HG03139 (cell line): ENCODE measurements at regions not wholly inside any gene's neighbourhood (a gene's known extent, or its start where the extent isn't known, plus 50 kb on each side); places are given as distances from the start of the nearest gene placed in this dataset.
"Not testable (repeated sequence)": the region's sequence is repeated elsewhere in the genome, so short reads cannot be mapped to it uniquely, and the experiment has no call there.

Source experiments
- ATAC-seq: cut with Tn5 transposase; IDR thresholded peaks from one replicate; pipeline ENCODE4 v1.9.1; 2021; ENCODE audit not compliant: unreplicated experiment

- no peak for ATAC-seq
Observed at GRCh38 chr5:136749016-136749415, 383.7 kb upstream of the TRPC7 start.

DNA sequence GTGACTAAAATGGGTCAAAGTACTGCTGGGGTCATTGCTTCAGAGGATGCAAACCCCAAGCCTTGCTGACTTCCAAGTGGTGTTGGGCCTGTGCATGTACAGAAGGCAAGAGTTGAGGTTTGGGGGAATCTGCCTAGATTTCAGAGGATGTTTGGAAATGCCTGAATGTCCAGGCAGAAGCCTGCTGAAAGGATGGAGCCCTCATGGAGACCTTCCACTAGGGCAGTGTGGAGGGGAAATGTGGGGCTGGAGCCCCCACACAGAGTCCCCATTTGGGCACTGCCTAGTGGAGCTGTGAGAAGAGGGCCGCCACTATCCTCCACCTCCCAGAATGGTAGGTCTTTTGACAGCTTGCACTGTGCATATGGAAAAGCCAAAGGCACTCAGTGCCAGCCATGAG lies 377.7 kb upstream of the TRPC7 start:
- no peak for ATAC-seq

GRCh38 chr5:136740228-136740627 lies 374.9 kb upstream of the TRPC7 start:
- no peak for ATAC-seq

DNA sequence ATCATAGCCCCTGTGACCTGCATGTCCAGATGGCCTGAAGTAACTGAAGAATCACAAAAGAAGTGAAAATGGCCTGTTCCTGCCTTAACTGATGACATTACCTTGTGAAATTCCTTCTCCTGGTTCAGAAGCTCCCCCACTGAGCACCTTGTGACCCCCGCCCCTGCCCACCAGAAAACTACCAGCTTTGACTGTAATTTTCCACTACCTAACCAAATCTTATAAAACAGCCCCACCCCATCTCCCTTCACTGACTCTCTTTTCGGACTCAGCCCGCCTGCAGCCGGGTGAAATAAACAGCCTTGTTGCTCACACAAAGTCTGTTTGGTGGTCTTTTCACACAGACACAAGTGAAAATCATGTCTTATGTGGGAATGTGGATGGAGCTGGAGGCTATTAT lies 373.9 kb upstream of the TRPC7 start:
- not testable (repeated sequence) for ATAC-seq

DNA sequence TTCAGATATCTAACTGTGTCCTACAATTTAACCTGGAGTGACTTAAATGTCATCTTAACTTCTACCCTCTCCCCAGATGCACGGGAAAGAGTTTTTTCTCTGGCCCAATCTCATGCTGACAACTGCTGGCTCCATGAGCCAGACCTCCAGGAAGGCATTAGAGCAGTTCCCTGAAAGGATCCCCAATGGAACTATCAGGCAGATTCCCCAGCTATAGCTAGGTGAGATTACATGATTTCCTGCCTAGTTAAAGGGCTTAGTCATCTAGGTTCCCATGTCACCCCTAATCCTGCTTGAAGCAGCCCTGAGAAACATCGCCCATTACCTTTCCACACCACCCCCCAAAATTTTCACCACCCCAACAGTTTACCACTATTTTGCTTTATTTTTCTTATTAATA lies 373.5 kb upstream of the TRPC7 start:
- no peak for ATAC-seq

- no peak for ATAC-seq
Observed at GRCh38 chr5:136736021-136736420, 370.7 kb upstream of the TRPC7 start.

DNA sequence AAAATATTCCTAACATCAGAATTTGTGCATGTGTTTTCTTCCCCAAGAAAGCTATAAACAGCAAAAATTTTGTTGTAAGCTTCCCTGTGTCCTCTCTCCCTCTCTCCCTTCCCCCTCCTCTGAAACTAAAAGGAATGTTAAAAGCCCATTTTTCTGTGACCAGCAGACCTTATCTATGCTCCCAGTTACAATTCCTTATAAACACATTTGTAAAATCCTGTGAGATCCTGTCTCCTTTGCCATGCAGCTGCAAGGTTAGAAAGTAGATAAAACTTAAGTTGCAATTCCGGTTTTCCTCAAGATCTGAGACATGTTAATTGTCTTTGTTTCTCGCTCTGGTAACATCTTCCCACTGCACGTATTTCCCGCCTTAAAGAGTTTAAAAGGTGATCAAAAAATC lies 370.3 kb upstream of the TRPC7 start:
- ATAC-seq: not testable (repeated sequence)

- ATAC-seq: no peak
Observed at GRCh38 chr5:136734628-136735027, 369.3 kb upstream of the TRPC7 start.

GRCh38 chr5:136732751-136733150 lies 367.4 kb upstream of the TRPC7 start:
- no peak for ATAC-seq

- ATAC-seq: no peak
Observed at GRCh38 chr5:136731241-136731900, 366.0 kb upstream of the TRPC7 start.

DNA sequence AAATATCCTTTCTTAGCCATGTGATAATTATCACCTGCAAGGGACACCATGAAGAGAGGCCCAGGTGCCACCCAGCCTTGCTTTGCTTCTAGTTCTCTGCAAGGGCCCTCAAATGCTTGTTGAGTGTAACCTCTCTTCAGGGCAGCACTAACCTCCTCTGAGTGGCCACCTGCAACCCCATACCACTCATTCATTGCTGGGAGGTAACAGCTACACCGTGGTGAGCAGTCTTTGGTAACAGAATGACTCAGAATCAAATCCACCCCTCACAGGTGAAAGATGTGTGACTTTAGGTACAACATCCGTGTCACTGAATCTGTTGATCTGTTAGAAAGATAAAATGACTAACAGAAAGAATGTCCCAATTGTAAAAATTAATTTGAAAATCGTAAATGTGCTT lies 365.1 kb upstream of the TRPC7 start:
- ATAC-seq: no peak

DNA sequence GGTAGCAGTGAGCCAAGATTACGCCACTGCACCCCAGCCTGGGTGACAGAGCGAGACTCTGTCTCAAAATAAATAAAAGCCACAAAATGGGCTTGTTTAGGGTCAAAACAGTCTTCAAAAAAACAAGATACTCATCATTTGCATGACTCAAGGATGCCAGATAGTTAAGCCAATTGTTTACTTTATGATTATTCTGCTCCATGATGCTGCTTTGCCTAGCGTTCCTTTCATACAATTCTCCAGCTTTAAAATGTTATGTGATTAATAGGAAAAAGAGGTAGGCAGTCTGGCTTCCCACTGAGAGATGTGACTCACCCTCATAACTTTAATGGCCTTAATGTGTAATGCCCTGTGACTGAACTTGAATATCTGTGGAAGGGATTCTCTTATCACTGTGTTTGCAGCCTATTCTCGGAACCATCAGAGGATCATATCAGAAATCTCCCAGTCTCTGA lies 364.6 kb upstream of the TRPC7 start:
- ATAC-seq: no peak

DNA sequence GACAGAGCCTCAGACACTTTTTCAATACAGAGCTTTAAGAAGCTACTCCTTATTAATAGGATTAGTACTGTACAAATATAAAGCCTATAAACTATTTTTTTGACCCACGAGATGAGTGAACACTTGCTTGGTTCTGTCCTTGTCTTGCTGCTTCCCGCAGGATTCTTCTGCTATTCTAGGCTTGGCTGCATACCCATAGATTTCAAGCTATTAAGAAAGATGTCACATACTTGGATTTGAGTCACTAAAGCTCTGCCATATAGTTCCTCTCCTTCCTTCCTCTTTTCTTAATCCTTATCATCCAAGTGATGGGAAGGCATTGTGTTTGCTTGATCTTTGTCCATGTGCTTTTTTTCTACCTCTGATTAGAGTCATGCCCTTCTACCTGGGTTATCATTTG lies 361.2 kb upstream of the TRPC7 start:
- ATAC-seq: no peak

- no peak for ATAC-seq
Observed at GRCh38 chr5:136724161-136724560, 358.8 kb upstream of the TRPC7 start.

DNA sequence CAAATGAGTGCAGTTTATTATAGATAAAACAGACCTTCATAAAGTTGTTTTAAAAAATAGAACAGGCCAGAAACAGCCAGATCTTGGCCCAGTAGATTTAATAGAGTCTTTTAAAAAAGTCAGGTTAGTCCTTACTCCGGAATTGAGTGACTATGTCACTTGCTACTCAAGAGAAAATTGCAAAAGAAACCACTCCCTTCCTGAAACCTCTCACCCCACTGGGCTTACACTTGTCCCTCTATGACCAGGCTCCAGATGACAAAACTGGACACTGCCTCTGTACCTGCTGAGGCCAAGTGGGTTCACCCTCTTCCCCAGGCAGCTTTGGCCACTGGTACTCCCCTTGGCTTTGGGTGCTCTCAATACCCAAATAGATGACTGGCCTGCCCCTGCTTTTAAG lies 357.2 kb upstream of the TRPC7 start:
- no peak for ATAC-seq

DNA sequence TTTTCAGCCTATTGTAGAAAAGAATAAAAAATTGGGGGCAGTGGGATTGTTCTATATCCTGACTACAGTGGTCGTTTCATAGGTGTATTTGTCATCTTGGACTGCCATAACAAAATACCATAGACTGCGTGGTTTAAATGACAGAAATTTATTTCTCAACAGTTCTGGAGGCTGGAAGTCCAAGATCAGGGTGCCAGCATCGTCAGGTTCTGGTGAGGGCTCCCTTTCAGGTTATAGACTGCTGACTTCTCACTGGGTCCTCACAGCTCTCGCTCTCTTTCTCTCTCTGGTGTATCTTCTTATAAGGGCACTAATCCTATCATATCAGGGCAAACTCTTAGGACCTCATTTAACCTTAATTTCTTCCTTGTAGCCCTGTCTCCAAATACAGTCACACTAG lies 356.7 kb upstream of the TRPC7 start:
- ATAC-seq: no peak

DNA sequence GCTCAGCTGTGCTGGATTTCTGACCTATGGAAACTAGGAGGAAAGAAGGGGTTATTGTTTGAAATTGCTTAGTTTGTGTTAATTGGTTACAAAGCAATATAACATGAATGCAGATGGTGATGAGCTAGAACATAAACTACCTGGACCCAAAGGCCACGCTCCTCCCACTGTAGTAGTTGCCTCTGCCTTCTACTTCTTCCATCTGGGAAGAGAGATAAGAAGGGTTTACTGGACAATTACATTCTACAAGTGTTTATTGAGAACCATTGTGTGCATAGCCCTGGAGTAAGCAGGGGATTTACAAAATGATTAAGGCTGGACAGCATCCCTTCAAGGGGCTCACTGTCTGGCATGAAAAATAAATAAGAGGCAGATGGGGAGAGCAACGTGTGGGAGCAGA lies 355.3 kb upstream of the TRPC7 start:
- no peak for ATAC-seq

DNA sequence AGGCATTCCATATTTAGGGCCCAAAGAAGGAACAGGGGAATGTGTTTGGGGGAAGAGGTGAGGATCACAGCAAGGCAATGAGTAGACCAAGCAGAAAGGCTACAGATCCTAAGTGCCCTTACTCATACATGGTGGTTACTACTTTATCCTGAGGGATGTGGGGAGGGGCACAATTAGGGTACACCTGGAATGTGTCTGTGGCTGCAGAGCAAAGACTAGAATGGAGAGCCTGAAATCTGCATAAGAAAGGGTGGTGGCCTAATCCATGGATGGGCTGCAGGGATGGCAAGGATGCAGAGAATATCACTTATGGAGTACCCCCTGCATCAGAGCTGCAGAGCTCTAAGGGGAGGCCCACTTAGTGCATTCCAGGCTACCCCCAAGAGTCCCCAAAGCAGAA lies 352.6 kb upstream of the TRPC7 start:
- no peak for ATAC-seq

GRCh38 chr5:136714286-136714685 lies 348.9 kb upstream of the TRPC7 start:
- no peak for ATAC-seq

- ATAC-seq: no peak
Observed at GRCh38 chr5:136712628-136713027, 347.3 kb upstream of the TRPC7 start.

GRCh38 chr5:136710834-136711233 lies 345.5 kb upstream of the TRPC7 start:
- no peak for ATAC-seq

DNA sequence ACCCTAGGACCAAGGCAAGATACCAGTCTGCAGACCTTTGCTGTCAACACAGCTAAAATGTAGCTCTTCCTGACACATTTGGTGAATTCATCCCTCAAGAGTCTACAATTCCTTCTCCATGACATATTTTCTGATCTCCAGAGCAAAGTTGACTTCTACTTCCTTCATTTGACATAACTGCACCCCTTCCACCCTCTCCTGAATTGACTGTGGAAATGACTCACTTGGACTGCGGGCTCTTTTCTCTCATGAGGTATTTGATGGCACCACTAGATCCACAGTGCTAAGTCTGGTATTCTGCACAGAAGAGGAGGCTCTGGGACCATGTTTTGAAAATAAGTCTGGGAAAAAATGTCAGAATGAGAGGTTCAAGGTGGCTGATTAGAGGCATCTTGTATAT lies 338.4 kb upstream of the TRPC7 start:
- no peak for ATAC-seq

DNA sequence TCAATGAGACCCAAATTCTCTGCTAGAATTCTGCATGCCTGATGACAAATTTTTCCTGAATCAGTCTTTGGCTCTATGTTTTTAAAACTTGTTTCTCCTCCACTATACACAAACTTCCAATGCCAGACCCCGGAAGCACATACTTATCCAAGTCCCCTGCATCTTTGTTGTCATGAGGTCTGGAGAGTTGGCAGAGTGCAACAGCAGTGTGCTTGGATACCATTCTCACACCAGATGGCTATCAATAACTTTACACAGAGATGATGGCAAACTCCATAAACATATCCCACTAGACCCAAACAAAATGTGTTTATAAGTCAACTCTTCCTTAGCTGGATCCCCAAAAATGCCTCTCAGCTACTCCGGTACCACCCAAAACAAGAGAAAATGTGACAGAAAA lies 337.7 kb upstream of the TRPC7 start:
- no peak for ATAC-seq
